ENCODE measurements at regions not wholly inside any gene's neighbourhood (a gene's known extent, or its start where the extent isn't known, plus 50 kb on each side); places are given as distances from the start of the nearest gene placed in this dataset.

- Mint-ChIP-seq H3K27me3 (ENCODE audit: low read depth in 2 of 2) (peaks cover 0 to 17% of the 10 kb centered on the region in 2 donors), H3K36me3 (no peaks in the 10 kb centered on the region), H3K27ac (no peak overlapping the region), H3K4me3 (no peak overlapping the region), H3K4me1 (no peaks in the 10 kb centered on the region), H3K9me3 (no peaks in the 10 kb centered on the region)
- DNase-seq, result no peak
- H3K4me3 ChIP-seq (ENCODE audit: low read length), result no peak overlapping the region
- WGBS (ENCODE audit: insufficient coverage), result 60% methylated on average over 1 of the region's 2 CpGs
- H3K4me1 ChIP-seq (ENCODE audit: control insufficient read depth, insufficient read depth, low read length), result no peaks in the 10 kb centered on the region
- no peak overlapping the region for H3K27ac ChIP-seq (ENCODE audit: low read length)
- H3K9me3 ChIP-seq (ENCODE audit: control insufficient read depth, insufficient read depth, low read length), result no peaks in the 10 kb centered on the region
- ATAC-seq, result no peak
- peaks cover 2% of the 10 kb centered on the region for H3K27me3 ChIP-seq (ENCODE audit: control insufficient read depth, insufficient read depth, low read length)
- TF ChIP-seq, protein P1, sequence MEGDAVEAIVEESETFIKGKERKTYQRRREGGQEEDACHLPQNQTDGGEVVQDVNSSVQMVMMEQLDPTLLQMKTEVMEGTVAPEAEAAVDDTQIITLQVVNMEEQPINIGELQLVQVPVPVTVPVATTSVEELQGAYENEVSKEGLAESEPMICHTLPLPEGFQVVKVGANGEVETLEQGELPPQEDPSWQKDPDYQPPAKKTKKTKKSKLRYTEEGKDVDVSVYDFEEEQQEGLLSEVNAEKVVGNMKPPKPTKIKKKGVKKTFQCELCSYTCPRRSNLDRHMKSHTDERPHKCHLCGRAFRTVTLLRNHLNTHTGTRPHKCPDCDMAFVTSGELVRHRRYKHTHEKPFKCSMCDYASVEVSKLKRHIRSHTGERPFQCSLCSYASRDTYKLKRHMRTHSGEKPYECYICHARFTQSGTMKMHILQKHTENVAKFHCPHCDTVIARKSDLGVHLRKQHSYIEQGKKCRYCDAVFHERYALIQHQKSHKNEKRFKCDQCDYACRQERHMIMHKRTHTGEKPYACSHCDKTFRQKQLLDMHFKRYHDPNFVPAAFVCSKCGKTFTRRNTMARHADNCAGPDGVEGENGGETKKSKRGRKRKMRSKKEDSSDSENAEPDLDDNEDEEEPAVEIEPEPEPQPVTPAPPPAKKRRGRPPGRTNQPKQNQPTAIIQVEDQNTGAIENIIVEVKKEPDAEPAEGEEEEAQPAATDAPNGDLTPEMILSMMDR (IDR thresholded peaks at IDR 0.05), result no peak
- H3K36me3 ChIP-seq (ENCODE audit: control insufficient read depth, insufficient read depth, low read length), result no peaks in the 10 kb centered on the region
- intact Hi-C loops (cut with micrococcal nuclease), result no loop called here
These were observed 130.6 kb downstream of the FBXO8 start for GRCh38 chr4:174152717-174153466.

DNA sequence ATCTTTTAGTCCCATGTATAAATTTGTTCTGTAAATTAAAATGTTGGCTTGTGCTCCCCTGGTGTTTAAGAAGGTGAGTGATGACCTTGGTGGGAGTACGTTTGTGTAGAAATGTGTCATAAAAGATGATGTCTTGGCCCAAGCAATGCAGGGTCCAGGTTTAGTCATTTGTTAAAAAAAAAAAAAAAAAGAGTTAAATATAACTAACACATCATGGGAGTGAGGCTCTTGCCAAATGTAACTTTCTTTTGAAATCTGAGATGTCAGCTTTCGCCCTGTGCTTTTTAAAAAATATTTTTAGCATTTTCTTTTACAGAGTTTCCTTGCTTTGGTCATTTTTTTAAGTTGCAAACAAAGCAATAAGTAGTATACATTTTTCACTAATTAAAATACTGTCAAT, 135.6 kb downstream of the FBXO8 start:
- Mint-ChIP-seq H3K9me3 (no peaks in the 10 kb centered on the region), H3K36me3 (no peaks in the 10 kb centered on the region), H3K27me3 (ENCODE audit: low read depth in 2 of 2) (no peaks in the 10 kb centered on the region), H3K4me1 (no peaks in the 10 kb centered on the region), H3K4me3 (no peak overlapping the region), H3K27ac (no peak overlapping the region)
- TF ChIP-seq, protein P1 (IDR thresholded peaks at IDR 0.05), result no peak
- intact Hi-C loops (cut with micrococcal nuclease), result no loop called here
- H3K27me3 ChIP-seq (ENCODE audit: control insufficient read depth, insufficient read depth, low read length), result no peaks in the 10 kb centered on the region
- no peak for DNase-seq
- H3K4me1 ChIP-seq (ENCODE audit: control insufficient read depth, insufficient read depth, low read length), result no peaks in the 10 kb centered on the region
- 79% methylated on average over 2 of the region's 2 CpGs for WGBS (ENCODE audit: insufficient coverage)
- H3K4me3 ChIP-seq (ENCODE audit: low read length), result no peak overlapping the region
- H3K27ac ChIP-seq (ENCODE audit: low read length), result no peak overlapping the region
- H3K9me3 ChIP-seq (ENCODE audit: control insufficient read depth, insufficient read depth, low read length), result no peaks in the 10 kb centered on the region
- no peak for ATAC-seq
- no peaks in the 10 kb centered on the region for H3K36me3 ChIP-seq (ENCODE audit: control insufficient read depth, insufficient read depth, low read length)

DNA sequence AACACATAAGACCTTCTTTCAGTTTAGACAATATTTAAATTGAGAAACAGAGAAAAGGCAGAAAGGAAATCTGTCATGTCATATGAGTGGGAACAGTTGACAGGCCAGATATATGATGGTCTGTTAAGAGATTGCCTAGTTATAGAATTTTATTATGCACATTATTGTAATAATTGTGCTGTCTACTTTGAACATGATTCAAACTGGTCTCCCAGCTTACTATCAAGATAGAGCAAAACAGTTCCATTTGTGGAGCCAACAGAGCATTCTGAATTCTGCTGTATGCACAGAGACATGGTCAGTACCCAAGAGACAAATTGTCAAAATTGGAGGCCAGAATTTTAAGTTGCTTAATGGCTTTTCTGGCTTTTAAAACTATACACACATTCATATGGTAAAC, 139.4 kb downstream of the FBXO8 start:
- Histone ChIP-seq H3K9me3 (ENCODE audit: control insufficient read depth, insufficient read depth, low read length) (no peaks in the 10 kb centered on the region), H3K27ac (ENCODE audit: low read length) (no peak overlapping the region), H3K36me3 (ENCODE audit: control insufficient read depth, insufficient read depth, low read length) (no peaks in the 10 kb centered on the region), H3K27me3 (ENCODE audit: control insufficient read depth, insufficient read depth, low read length) (no peaks in the 10 kb centered on the region), H3K4me1 (ENCODE audit: control insufficient read depth, insufficient read depth, low read length) (no peaks in the 10 kb centered on the region), H3K4me3 (ENCODE audit: low read length) (no peak overlapping the region)
- H3K36me3 Mint-ChIP-seq, result no peaks in the 10 kb centered on the region
- no peak overlapping the region for H3K4me3 Mint-ChIP-seq
- no peaks in the 10 kb centered on the region for H3K27me3 Mint-ChIP-seq (ENCODE audit: low read depth in 2 of 2)
- TF ChIP-seq, protein P1 (IDR thresholded peaks at IDR 0.05), result no peak
- no peak for DNase-seq
- intact Hi-C loops (cut with micrococcal nuclease), result no loop called here
- ATAC-seq, result no peak
- H3K9me3 Mint-ChIP-seq, result peaks cover 0 to 2% of the 10 kb centered on the region in 2 donors
- H3K4me1 Mint-ChIP-seq, result no peaks in the 10 kb centered on the region
- no peak overlapping the region for H3K27ac Mint-ChIP-seq

GRCh38 chr4:174141876-174142275, 141.6 kb downstream of the FBXO8 start:
- Mint-ChIP-seq H3K4me1 (no peaks in the 10 kb centered on the region), H3K36me3 (no peaks in the 10 kb centered on the region), H3K27me3 (ENCODE audit: low read depth in 2 of 2) (peaks cover 0 to 9% of the 10 kb centered on the region in 2 donors), H3K9me3 (peaks cover 0 to 2% of the 10 kb centered on the region in 2 donors), H3K27ac (no peak overlapping the region), H3K4me3 (no peak overlapping the region)
- H3K4me1 ChIP-seq (ENCODE audit: control insufficient read depth, insufficient read depth, low read length), result no peaks in the 10 kb centered on the region
- DNase-seq, result no peak
- TF ChIP-seq, protein P1 (IDR thresholded peaks at IDR 0.05), result no peak
- WGBS (ENCODE audit: insufficient coverage), result 90% methylated on average over 2 of the region's 3 CpGs
- intact Hi-C loops (cut with micrococcal nuclease), result no loop called here
- peaks cover 2% of the 10 kb centered on the region for H3K27me3 ChIP-seq (ENCODE audit: control insufficient read depth, insufficient read depth, low read length)
- no peaks in the 10 kb centered on the region for H3K9me3 ChIP-seq (ENCODE audit: control insufficient read depth, insufficient read depth, low read length)
- no peaks in the 10 kb centered on the region for H3K36me3 ChIP-seq (ENCODE audit: control insufficient read depth, insufficient read depth, low read length)
- H3K4me3 ChIP-seq (ENCODE audit: low read length), result no peak overlapping the region
- ATAC-seq, result no peak
- no peak overlapping the region for H3K27ac ChIP-seq (ENCODE audit: low read length)
